IPS-15b (cell line): ENCODE measurements at regions not wholly inside any gene's neighbourhood (a gene's known extent, or its start where the extent isn't known, plus 50 kb on each side); places are given as distances from the start of the nearest gene placed in this dataset.

Source experiments
- H3K27me3 ChIP-seq: one replicate; pipeline ENCODE4 v1.6.1; 2013; ENCODE audit warnings: low read length; ENCODE audit not compliant: control insufficient read depth, insufficient read depth
- H3K36me3 ChIP-seq: one replicate; pipeline ENCODE4 v1.6.1; 2013; ENCODE audit warnings: low read length; ENCODE audit not compliant: control insufficient read depth, insufficient read depth
- H3K4me1 ChIP-seq: one replicate; pipeline ENCODE4 v1.6.1; 2013; ENCODE audit warnings: mild to moderate bottlenecking, low read length; ENCODE audit not compliant: control insufficient read depth, insufficient read depth
- H3K4me3 ChIP-seq: one replicate; pipeline ENCODE4 v1.5.1; 2013; ENCODE audit warnings: low read depth, low read length
- H3K9ac ChIP-seq: one replicate; pipeline ENCODE4 v1.6.1; 2013; ENCODE audit warnings: low read depth, mild to moderate bottlenecking, low read length
- H3K9me3 ChIP-seq: one replicate; pipeline ENCODE4 v1.6.1; 2013; ENCODE audit warnings: mild to moderate bottlenecking, low read length; ENCODE audit not compliant: control insufficient read depth, insufficient read depth

DNA sequence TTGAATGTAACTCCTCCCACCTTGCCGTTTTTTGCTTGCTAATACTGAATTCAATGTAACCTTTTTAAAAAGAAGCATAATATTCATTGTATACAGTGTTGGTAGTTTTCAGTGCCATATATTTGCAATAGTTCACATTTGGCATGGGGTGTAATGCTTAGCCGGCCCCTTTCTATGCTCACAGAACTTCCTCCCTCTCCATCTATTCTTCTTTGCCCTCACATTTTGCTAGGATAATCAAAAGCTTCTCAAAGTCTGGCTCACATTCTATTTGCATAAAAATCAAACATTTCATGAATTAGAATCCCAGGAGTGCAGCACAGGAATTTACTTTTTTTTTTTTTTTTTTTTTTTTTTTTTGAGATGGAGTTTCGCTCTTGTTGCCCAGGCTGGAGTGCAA lies 226.3 kb upstream of the MPDZ start:
- H3K36me3 ChIP-seq: no peaks in the 10 kb centered on the region
- H3K4me3 ChIP-seq: no peak overlapping the region
- peaks cover 3% of the 10 kb centered on the region for H3K4me1 ChIP-seq
- no peak overlapping the region for H3K9ac ChIP-seq
- no peaks in the 10 kb centered on the region for H3K27me3 ChIP-seq
- H3K9me3 ChIP-seq: no peaks in the 10 kb centered on the region

DNA sequence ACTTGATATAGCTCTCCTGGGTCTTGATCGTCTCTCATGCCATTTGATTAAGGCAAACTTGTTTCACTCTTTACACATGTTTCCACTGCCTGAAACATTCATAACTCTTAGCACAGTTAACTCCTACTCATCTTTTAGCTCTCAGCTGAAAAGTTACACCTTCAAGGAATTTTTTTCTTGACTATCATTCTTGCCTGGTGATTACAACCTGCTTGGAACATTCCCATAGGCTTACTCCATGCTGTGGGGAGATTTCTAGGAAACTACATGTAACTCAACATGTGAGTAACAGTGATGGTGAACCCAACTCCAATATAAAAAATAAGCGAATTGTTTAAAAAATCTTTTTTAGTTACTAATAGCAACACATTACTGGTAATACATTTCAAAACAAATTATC lies 224.1 kb upstream of the MPDZ start:
- Histone ChIP-seq H3K9me3 (no peaks in the 10 kb centered on the region), H3K27me3 (no peaks in the 10 kb centered on the region), H3K9ac (no peak overlapping the region), H3K4me1 (peaks cover 3% of the 10 kb centered on the region), H3K4me3 (no peak overlapping the region), H3K36me3 (no peaks in the 10 kb centered on the region)

GRCh38 chr9:13502484-13502883 lies 223.0 kb upstream of the MPDZ start:
- H3K27me3 ChIP-seq: no peaks in the 10 kb centered on the region
- H3K36me3 ChIP-seq: no peaks in the 10 kb centered on the region
- peaks cover 3% of the 10 kb centered on the region for H3K4me1 ChIP-seq
- no peak overlapping the region for H3K4me3 ChIP-seq
- no peaks in the 10 kb centered on the region for H3K9me3 ChIP-seq
- H3K9ac ChIP-seq: no peak overlapping the region

- no peaks in the 10 kb centered on the region for H3K36me3 ChIP-seq
- peaks cover 3% of the 10 kb centered on the region for H3K4me1 ChIP-seq
- no peak overlapping the region for H3K4me3 ChIP-seq
- no peaks in the 10 kb centered on the region for H3K9me3 ChIP-seq
- no peaks in the 10 kb centered on the region for H3K27me3 ChIP-seq
- no peak overlapping the region for H3K9ac ChIP-seq
These were observed 221.5 kb upstream of the MPDZ start for GRCh38 chr9:13501018-13501417.

- Histone ChIP-seq H3K36me3 (no peaks in the 10 kb centered on the region), H3K4me1 (peaks cover 3% of the 10 kb centered on the region), H3K9me3 (no peaks in the 10 kb centered on the region), H3K27me3 (no peaks in the 10 kb centered on the region), H3K4me3 (no peak overlapping the region), H3K9ac (no peak overlapping the region)
These were observed 220.5 kb upstream of the MPDZ start for GRCh38 chr9:13500034-13500433.

- Histone ChIP-seq H3K4me3 (no peak overlapping the region), H3K4me1 (peaks cover 33% of the 10 kb centered on the region), H3K9me3 (no peaks in the 10 kb centered on the region), H3K9ac (no peak overlapping the region), H3K36me3 (no peaks in the 10 kb centered on the region), H3K27me3 (no peaks in the 10 kb centered on the region)
These were observed 214.2 kb upstream of the MPDZ start for GRCh38 chr9:13493697-13494096.

DNA sequence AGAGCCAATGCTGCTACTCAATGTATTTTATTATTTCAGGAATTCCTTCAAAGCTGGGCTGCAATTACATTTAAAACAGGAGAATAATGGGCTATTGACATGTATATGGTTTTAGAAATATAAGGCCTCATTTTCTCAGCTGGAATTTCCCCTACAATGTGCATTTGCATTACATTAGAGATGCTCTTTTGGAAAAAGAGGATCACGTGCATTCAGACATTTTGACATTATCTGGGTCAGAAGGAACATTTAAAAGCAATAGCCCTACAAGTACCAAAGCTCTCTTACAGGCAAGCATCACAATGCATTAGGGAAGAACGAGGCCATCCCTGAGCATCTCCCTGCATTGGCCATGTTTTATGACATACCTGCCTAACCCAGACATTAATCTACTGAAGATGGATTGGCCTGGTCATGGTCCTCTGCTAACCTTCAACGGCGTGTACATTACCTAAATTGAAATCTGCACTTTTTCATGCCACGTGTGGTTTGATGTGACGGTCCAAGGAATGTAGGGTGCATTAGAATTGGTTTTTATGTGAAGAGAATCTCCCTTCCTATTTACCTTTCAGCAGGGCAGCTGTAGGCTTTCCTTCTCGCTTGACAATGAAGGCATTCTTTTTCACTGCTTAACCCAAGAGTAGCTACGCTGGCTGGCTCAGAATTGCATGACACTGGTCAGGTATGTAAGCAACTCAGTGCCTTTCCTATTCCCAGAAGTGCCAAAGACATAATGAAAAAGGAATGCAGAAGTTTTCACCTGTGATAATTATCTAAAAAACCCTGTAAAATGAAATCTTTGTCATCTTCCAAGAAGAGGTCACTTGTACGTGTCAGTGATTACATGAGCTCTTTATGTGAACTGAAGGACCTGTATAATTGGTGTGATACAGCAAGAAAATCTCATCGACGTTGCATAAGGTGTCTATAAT lies 212.3 kb upstream of the MPDZ start:
- Histone ChIP-seq H3K36me3 (no peaks in the 10 kb centered on the region), H3K9ac (no peak overlapping the region), H3K4me1 (peaks cover 33% of the 10 kb centered on the region), H3K27me3 (no peaks in the 10 kb centered on the region), H3K4me3 (no peak overlapping the region), H3K9me3 (no peaks in the 10 kb centered on the region)

GRCh38 chr9:13491138-13491492 lies 211.6 kb upstream of the MPDZ start:
- Histone ChIP-seq H3K4me1 (peaks cover 33% of the 10 kb centered on the region), H3K4me3 (no peak overlapping the region)

GRCh38 chr9:13487936-13488335 lies 208.4 kb upstream of the MPDZ start:
- no peak overlapping the region for H3K4me3 ChIP-seq
- no peaks in the 10 kb centered on the region for H3K9me3 ChIP-seq
- no peaks in the 10 kb centered on the region for H3K36me3 ChIP-seq
- no peak overlapping the region for H3K9ac ChIP-seq
- H3K4me1 ChIP-seq: peaks cover 26% of the 10 kb centered on the region
- H3K27me3 ChIP-seq: no peaks in the 10 kb centered on the region

More at GRCh38 chr9:13491138-13491492, 211.6 kb upstream of the MPDZ start:
- Histone ChIP-seq H3K27me3 (no peaks in the 10 kb centered on the region), H3K9me3 (no peaks in the 10 kb centered on the region), H3K36me3 (no peaks in the 10 kb centered on the region), H3K9ac (no peak overlapping the region)

GRCh38 chr9:13487498-13487897 lies 208.0 kb upstream of the MPDZ start:
- Histone ChIP-seq H3K4me3 (no peak overlapping the region), H3K27me3 (no peaks in the 10 kb centered on the region), H3K36me3 (no peaks in the 10 kb centered on the region)

GRCh38 chr9:13487071-13487470 lies 207.6 kb upstream of the MPDZ start:
- H3K4me3 ChIP-seq: no peak overlapping the region
- peaks cover 18% of the 10 kb centered on the region for H3K4me1 ChIP-seq
- no peaks in the 10 kb centered on the region for H3K9me3 ChIP-seq
- no peaks in the 10 kb centered on the region for H3K27me3 ChIP-seq
- H3K9ac ChIP-seq: no peak overlapping the region
- no peaks in the 10 kb centered on the region for H3K36me3 ChIP-seq

More at GRCh38 chr9:13487498-13487897, 208.0 kb upstream of the MPDZ start:
- no peaks in the 10 kb centered on the region for H3K9me3 ChIP-seq
- H3K4me1 ChIP-seq: peaks cover 22% of the 10 kb centered on the region
- no peak overlapping the region for H3K9ac ChIP-seq

DNA sequence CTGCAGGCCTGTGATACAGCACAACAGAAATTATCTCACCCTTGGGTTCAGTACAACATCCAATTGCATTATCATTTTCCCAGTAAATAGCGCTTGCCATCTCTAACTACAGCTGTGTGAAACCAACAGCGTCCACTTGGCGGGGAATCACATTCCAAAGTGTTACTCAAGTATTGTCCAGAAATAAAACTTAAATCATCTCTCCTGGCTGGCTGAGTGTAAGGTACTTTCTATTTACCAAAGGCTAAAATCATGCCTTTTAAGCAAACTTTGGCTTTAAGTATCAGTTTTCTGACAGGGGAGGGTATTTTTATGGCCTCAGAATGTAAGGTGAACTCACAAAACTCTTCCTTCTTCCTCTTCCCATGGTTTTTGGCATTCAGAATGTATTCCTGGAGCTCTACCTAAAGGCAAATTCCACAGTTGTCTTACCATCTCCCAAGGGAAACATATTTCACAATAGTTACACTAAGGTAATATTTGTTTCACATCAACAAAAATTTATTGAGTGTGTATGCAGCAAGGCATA lies 205.6 kb upstream of the MPDZ start:
- H3K36me3 ChIP-seq: no peaks in the 10 kb centered on the region
- no peak overlapping the region for H3K9ac ChIP-seq
- no peak overlapping the region for H3K4me3 ChIP-seq
- H3K4me1 ChIP-seq: peaks cover 1% of the 10 kb centered on the region
- H3K9me3 ChIP-seq: no peaks in the 10 kb centered on the region
- H3K27me3 ChIP-seq: no peaks in the 10 kb centered on the region
